BJ (cell line): ENCODE measurements at regions not wholly inside any gene's neighbourhood (a gene's known extent, or its start where the extent isn't known, plus 50 kb on each side); places are given as distances from the start of the nearest gene placed in this dataset.
"Not testable (repeated sequence)": the region's sequence is repeated elsewhere in the genome, so short reads cannot be mapped to it uniquely, and the experiment has no call there.

ENCODE experiments used
- CTCF ChIA-PET: fragments of 350-600 bp; formaldehyde crosslinking; extraction: SDS; loops from one replicate; lab custom pipeline; 2021; ENCODE audit warnings: antibody characterized with exemption, inconsistent platforms; lab: Yijun Ruan, JAX
- POLR2A ChIA-PET: fragments of 300-600 bp; sonication (Branson Sonifier 250); formaldehyde crosslinking; extraction: SDS; loops from one replicate; lab custom pipeline; 2021; ENCODE audit warnings: antibody characterized with exemption; lab: Charles Lee
- DNase-seq: peaks from one replicate; pipeline ENCODE4 v3.0.0-alpha.2; 2011; ENCODE audit warnings: low read depth
- H3K27me3 ChIP-seq: 2 replicates; pipeline ENCODE4 v1.6.0; 2011; ENCODE audit warnings: low read length; ENCODE audit not compliant: control insufficient read depth, insufficient read depth
- H3K36me3 ChIP-seq: 2 replicates; pipeline ENCODE4 v1.5.1; 2011; ENCODE audit warnings: low read length; ENCODE audit not compliant: control insufficient read depth, insufficient read depth
- H3K4me3 ChIP-seq: 2 replicates; pipeline ENCODE4 v1.5.1; 2011; ENCODE audit warnings: low read depth, mild to moderate bottlenecking, control low read depth, low read length
- CTCF ChIP-seq: IDR thresholded peaks from 2 replicates; pipeline ENCODE4 v1.5.1; 2011; ENCODE audit warnings: low read depth, mild to moderate bottlenecking, control low read depth, inconsistent platforms, low read length, moderate library complexity; ENCODE audit not compliant: insufficient read depth

DNA sequence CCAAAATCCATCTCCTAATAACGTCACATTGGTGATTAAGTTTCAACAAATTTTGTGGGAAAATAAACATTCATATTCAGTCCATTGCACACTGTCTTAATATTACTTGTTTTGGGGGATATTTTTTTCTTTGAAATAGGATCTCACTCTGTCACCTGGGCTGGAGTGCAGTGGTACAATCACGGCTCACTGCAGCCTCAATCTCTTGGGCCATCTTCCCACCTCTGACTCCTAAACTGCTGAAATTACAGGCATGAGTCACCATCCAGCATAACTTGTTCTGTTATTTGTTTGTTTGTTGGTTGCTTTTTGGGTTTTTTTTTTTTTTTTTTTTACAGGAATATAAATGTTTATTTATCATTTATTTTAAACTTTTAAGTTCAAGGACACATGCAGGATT lies 556.1 kb upstream of the SLITRK6 start:
- ChIA-PET POLR2A (no interaction called here), CTCF (no interaction called here)
- no peaks in the 10 kb centered on the region for H3K36me3 ChIP-seq
- no peak overlapping the region for H3K4me3 ChIP-seq
- no peak for TF ChIP-seq CTCF
- no peaks in the 10 kb centered on the region for H3K27me3 ChIP-seq
- no peak for DNase-seq

- Histone ChIP-seq H3K27me3 (no peaks in the 10 kb centered on the region), H3K4me3 (no peak overlapping the region), H3K36me3 (no peaks in the 10 kb centered on the region)
- ChIA-PET POLR2A (no interaction called here), CTCF (no interaction called here)
- no peak for TF ChIP-seq CTCF
- no peak for DNase-seq
These were observed 557.9 kb upstream of the SLITRK6 start for GRCh38 chr13:86357106-86357505.

DNA sequence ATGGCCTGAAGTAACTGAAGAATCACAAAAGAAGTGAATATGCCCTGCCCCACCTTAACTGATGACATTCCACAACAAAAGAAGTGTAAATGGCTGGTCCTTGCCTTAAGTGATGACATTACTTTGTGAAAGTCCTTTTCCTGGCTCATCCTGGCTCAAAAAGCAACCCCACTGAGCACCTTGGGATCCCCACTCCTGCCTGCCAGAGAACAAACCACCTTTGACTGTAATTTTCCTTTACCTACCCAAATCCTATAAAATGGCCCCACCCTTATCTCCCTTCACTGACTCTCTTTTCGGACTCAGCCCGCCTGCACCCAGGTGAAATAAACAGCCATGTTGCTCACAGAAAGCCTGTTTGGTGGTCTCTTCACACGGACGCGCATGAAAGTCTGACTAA lies 564.5 kb upstream of the SLITRK6 start:
- H3K27me3 ChIP-seq, POLR2A ChIA-PET, DNase-seq, H3K4me3 ChIP-seq, CTCF ChIA-PET, H3K36me3 ChIP-seq: not testable (repeated sequence)

DNA sequence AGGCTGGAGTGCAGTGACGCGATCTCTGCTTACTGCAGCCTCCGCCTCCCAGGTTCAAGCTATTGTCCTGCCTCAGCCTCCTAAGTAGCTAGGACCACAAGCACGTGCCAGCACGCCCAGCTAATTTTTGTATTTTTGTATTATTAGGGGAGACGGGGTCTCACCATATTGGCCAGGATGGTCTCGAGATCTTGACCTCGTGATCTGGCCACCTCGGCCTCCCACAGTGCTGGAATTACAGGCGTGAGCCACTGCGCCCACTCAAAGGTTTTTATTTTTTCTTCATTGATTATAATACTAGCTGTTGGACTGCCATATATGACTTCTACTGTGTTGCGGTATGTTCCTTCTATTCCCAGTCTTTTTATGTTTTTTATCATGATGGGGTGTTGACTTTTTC lies 569.7 kb upstream of the SLITRK6 start:
- ChIA-PET POLR2A (no interaction called here), CTCF (no interaction called here)
- no peaks in the 10 kb centered on the region for H3K36me3 ChIP-seq
- no peak for DNase-seq
- H3K4me3 ChIP-seq = no peak overlapping the region
- no peak for TF ChIP-seq CTCF
- no peaks in the 10 kb centered on the region for H3K27me3 ChIP-seq

DNA sequence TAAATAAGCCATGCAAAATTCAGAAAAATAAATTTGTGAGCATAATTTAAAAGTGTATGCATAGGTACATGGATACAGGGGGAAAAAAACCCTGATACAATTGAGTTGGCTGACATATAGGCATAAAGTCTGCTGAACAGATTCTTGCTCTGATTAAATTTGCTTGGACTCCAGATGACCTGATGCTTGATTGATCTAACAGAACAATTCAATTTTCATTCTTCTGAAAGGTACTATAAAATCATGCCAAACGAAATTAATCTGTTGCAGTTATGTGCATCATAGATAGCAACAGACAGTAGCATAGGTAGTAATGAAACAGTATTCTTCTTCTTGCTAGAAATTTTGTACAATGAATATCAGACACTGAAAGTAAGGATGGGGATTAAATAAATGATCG lies 578.2 kb upstream of the SLITRK6 start:
- Histone ChIP-seq H3K36me3 (no peaks in the 10 kb centered on the region), H3K27me3 (no peaks in the 10 kb centered on the region), H3K4me3 (no peak overlapping the region)
- no peak for TF ChIP-seq CTCF
- CTCF ChIA-PET = no interaction called here
- DNase-seq = no peak
- POLR2A ChIA-PET = no interaction called here

DNA sequence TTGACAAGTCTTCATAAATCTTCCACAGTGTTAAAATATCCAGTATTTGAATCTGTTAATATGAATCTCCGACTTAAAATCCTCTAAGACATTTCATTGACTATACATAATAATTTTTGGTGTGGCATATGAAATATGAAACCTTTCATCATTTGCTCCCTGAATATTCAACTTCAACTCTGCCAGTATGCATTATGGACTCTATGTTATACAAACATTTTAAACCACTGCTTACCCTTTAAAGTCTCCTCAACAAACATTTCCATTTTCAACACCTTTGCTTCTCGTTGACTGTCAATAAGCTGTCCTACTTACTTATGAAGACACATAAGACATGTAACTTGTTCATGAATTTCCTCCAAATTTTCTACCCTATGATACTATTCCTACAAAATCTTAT lies 579.4 kb upstream of the SLITRK6 start:
- ChIA-PET CTCF (no interaction called here), POLR2A (no interaction called here)
- Histone ChIP-seq H3K4me3 (no peak overlapping the region), H3K36me3 (no peaks in the 10 kb centered on the region), H3K27me3 (no peaks in the 10 kb centered on the region)
- no peak for DNase-seq
- TF ChIP-seq CTCF = no peak
